Amniotic epithelial cell (primary cell): ENCODE measurements at regions not wholly inside any gene's neighbourhood (a gene's known extent, or its start where the extent isn't known, plus 50 kb on each side); places are given as distances from the start of the nearest gene placed in this dataset.

Source experiments
- DNase-seq: peaks from one replicate; pipeline ENCODE4 v3.0.0-alpha.2; 2010; ENCODE audit warnings: low read depth

- DNase-seq: peak; percentile 43
These were observed 102.3 kb upstream of the TMPRSS2 start for GRCh38 chr21:41610042-41610839.

- no peak for DNase-seq
These were observed 98.7 kb upstream of the TMPRSS2 start for GRCh38 chr21:41606706-41607105.

- no peak for DNase-seq
These were observed 98.0 kb upstream of the TMPRSS2 start for GRCh38 chr21:41605934-41606285.

GRCh38 chr21:41605178-41605933, 97.4 kb upstream of the TMPRSS2 start:
- DNase-seq: no peak

GRCh38 chr21:41604583-41605041, 96.7 kb upstream of the TMPRSS2 start:
- DNase-seq: no peak

- DNase-seq: no peak
These were observed 95.5 kb upstream of the TMPRSS2 start for GRCh38 chr21:41603476-41603875.

- no peak for DNase-seq
These were observed 94.6 kb upstream of the TMPRSS2 start for GRCh38 chr21:41602531-41602930.

- DNase-seq: no peak
These were observed 93.8 kb upstream of the TMPRSS2 start for GRCh38 chr21:41601573-41602368.

- DNase-seq: no peak
These were observed 93.1 kb upstream of the TMPRSS2 start for GRCh38 chr21:41600961-41601572.

GRCh38 chr21:41600556-41600955, 92.6 kb upstream of the TMPRSS2 start:
- no peak for DNase-seq

GRCh38 chr21:41600116-41600515, 92.2 kb upstream of the TMPRSS2 start:
- DNase-seq: no peak

- no peak for DNase-seq
These were observed 90.8 kb upstream of the TMPRSS2 start for GRCh38 chr21:41598561-41599431.

- DNase-seq: no peak
These were observed 89.9 kb upstream of the TMPRSS2 start for GRCh38 chr21:41597811-41598231.

GRCh38 chr21:41597227-41597626, 89.3 kb upstream of the TMPRSS2 start:
- no peak for DNase-seq

GRCh38 chr21:41596241-41596925, 88.4 kb upstream of the TMPRSS2 start:
- no peak for DNase-seq

GRCh38 chr21:41594268-41594667, 86.3 kb upstream of the TMPRSS2 start:
- no peak for DNase-seq

GRCh38 chr21:41593760-41594138, 85.8 kb upstream of the TMPRSS2 start:
- no peak for DNase-seq

- no peak for DNase-seq
These were observed 85.2 kb upstream of the TMPRSS2 start for GRCh38 chr21:41593051-41593759.

GRCh38 chr21:41589620-41590175, 81.7 kb upstream of the TMPRSS2 start:
- no peak for DNase-seq

GRCh38 chr21:41589131-41589530, 81.2 kb upstream of the TMPRSS2 start:
- DNase-seq: no peak
